OCI-LY7 (cell line): ENCODE measurements at regions not wholly inside any gene's neighbourhood (a gene's known extent, or its start where the extent isn't known, plus 50 kb on each side); places are given as distances from the start of the nearest gene placed in this dataset.

Experiments
- CTCF ChIP-seq: fragments of 200-600 bp; sonication (generic); conservative IDR thresholded peaks from 2 replicates; pipeline ENCODE4 v1.5.1; 2014; ENCODE audit warnings: mild to moderate bottlenecking, antibody characterized with exemption, low read length, moderate library complexity, mixed read lengths
- EZH2phosphoT487 ChIP-seq: fragments of 200-600 bp; sonication (generic); IDR thresholded peaks from 2 replicates; pipeline ENCODE4 v1.6.1; 2018; ENCODE audit warnings: low read depth, borderline replicate concordance, mild to moderate bottlenecking, mixed run types, antibody characterized with exemption, low read length, moderate library complexity, mixed read lengths

GRCh38 chr11:110377434-110377833 is 52.3 kb upstream of the FDX1 start:
- TF ChIP-seq CTCF = no peak
- TF ChIP-seq EZH2phosphoT487 = no peak
